ENCODE measurements at regions not wholly inside any gene's neighbourhood (a gene's known extent, or its start where the extent isn't known, plus 50 kb on each side); places are given as distances from the start of the nearest gene placed in this dataset.

- intact Hi-C loops (cut with micrococcal nuclease) = no loop called here
Observed at GRCh38 chr14:101129521-101130167, 226.1 kb upstream of the RTL1 start.

More at GRCh38 chr14:101129521-101130167, 226.1 kb upstream of the RTL1 start:
- BruUV-seq (replicated peaks) = no TSS peak
- Histone ChIP-seq H3K4me3 (replicated peaks in 1 of 2; ENCODE audit: low read depth in 1 of 2, low read length in 2 of 2) (no peak overlapping the region), H2AFZ (ENCODE audit: low read depth, low read length, poor library complexity, severe bottlenecking) (no peak overlapping the region), H3K4me2 (ENCODE audit: low read length) (no peak overlapping the region), H3K27me3 (ENCODE audit: insufficient read depth, low read length) (0 out of 2 replicates have a peak, but pooled peaks cover 16% of the 10 kb centered on the region), H3K27ac (ENCODE audit: low read depth, low read length) (no peak overlapping the region), H3K9me3 (ENCODE audit: control insufficient read depth in 1 of 2, insufficient read depth in 1 of 2, low read depth in 1 of 2, low read length in 2 of 2) (no peaks in the 10 kb centered on the region), H4K20me1 (ENCODE audit: insufficient read depth) (no peaks in the 10 kb centered on the region), H3K4me1 (ENCODE audit: control insufficient read depth in 1 of 2, insufficient read depth in 2 of 2, low read length in 2 of 2) (no peaks in the 10 kb centered on the region), H3K79me2 (ENCODE audit: insufficient read depth, low read length) (no peaks in the 10 kb centered on the region), H3K36me3 (ENCODE audit: control insufficient read depth in 1 of 2, insufficient read depth in 2 of 2, low read length in 2 of 2) (no peaks in the 10 kb centered on the region), H3K9ac (ENCODE audit: low read length) (no peak overlapping the region), H3K9me2 (ENCODE audit: insufficient read depth) (no peaks in the 10 kb centered on the region)
- ATAC-seq (no peak), DNase-seq (ENCODE audit: low read depth, low spot score) (no peak)
- ChIA-PET RAD21 (ENCODE audit: low non-redundant PET in 1 of 2, low total read pairs in 2 of 2, uncharacterized antibody in 2 of 2, unreplicated experiment in 2 of 2) (no interaction called here), CTCF (no interaction called here), POLR2A (no interaction called here)
- TF ChIP-seq SP1 (IDR thresholded peaks at IDR 0.05; ENCODE audit: low read depth) (no peak), EZH2phosphoT487 (IDR thresholded peaks at IDR 0.05; ENCODE audit: borderline replicate concordance) (no peak), POLR2AphosphoS5 (IDR thresholded peaks at IDR 0.05; ENCODE audit: low read depth, low read length) (no peak), CEBPB (IDR thresholded peaks at IDR 0.05; ENCODE audit: low read depth) (no peak), POLR2A (IDR thresholded peaks at IDR 0.05; ENCODE audit: borderline replicate concordance, extremely low read depth, insufficient read depth, insufficient read length) (no peak), EGR1 (IDR thresholded peaks at IDR 0.05; ENCODE audit: low read depth) (no peak), SRF (IDR thresholded peaks at IDR 0.05; ENCODE audit: low read depth) (no peak), TCF7L2 (IDR thresholded peaks at IDR 0.05; ENCODE audit: borderline replicate concordance, extremely low read depth, insufficient read depth, insufficient read length) (no peak), YY1 (IDR thresholded peaks at IDR 0.05; ENCODE audit: extremely low read depth, insufficient replicate concordance, low read depth, low read length) (no peak), ELF1 (IDR thresholded peaks at IDR 0.05; ENCODE audit: borderline replicate concordance, low read depth) (no peak), FOSL1 (IDR thresholded peaks at IDR 0.05; ENCODE audit: low read depth) (no peak), REST (IDR thresholded peaks at IDR 0.05; ENCODE audit: low read depth) (no peak), EZH2 (IDR thresholded peaks at IDR 0.05) (no peak), ZNF274 (IDR thresholded peaks at IDR 0.05; ENCODE audit: low read depth, low read length) (no peak)
